ENCODE measurements at regions not wholly inside any gene's neighbourhood (a gene's known extent, or its start where the extent isn't known, plus 50 kb on each side); places are given as distances from the start of the nearest gene placed in this dataset.

GRCh38 chr13:111980146-111980929 lies 86.6 kb upstream of the SOX1 start:
- TF ChIP-seq TAF1 (conservative IDR thresholded peaks at IDR 0.05) (no peak), CTCF (IDR thresholded peaks at IDR 0.05; ENCODE audit: low read depth, low read length, missing input control) (no peak), MAX (IDR thresholded peaks at IDR 0.05) (no peak), YY1 (IDR thresholded peaks at IDR 0.05) (no peak), FOXA1 (IDR thresholded peaks at IDR 0.05) (no peak), RAD21 (IDR thresholded peaks at IDR 0.05) (no peak), JUND (IDR thresholded peaks at IDR 0.05) (no peak), ATF3 (IDR thresholded peaks at IDR 0.05) (no peak), REST (IDR thresholded peaks at IDR 0.05) (no peak), FOXA2 (IDR thresholded peaks at IDR 0.05) (no peak), GABPA (IDR thresholded peaks at IDR 0.05 in 1 of 2, conservative IDR thresholded peaks at IDR 0.05 in 1 of 2) (no peak)

Measured in liver (tissue), 3 donors.